ENCODE measurements at regions not wholly inside any gene's neighbourhood (a gene's known extent, or its start where the extent isn't known, plus 50 kb on each side); places are given as distances from the start of the nearest gene placed in this dataset.
"Not testable (repeated sequence)": the region's sequence is repeated elsewhere in the genome, so short reads cannot be mapped to it uniquely, and the experiment has no call there.

- Histone ChIP-seq H3K27me3 (ENCODE audit: insufficient read depth, low read length) (no peaks in the 10 kb centered on the region), H3K79me2 (ENCODE audit: control insufficient read depth, insufficient read depth, low read length, unreplicated experiment) (peaks cover 35% of the 10 kb centered on the region), H3K36me3 (ENCODE audit: insufficient read depth, low read length) (no peaks in the 10 kb centered on the region), H3K27ac (ENCODE audit: low read depth, low read length) (peak overlapping the region; percentile 33), H3K4me3 (ENCODE audit: low read depth, low read length) (no peak overlapping the region), H3K4me1 (ENCODE audit: control insufficient read depth, insufficient read depth, low read length, unreplicated experiment) (peaks cover 46% of the 10 kb centered on the region), H2AFZ (ENCODE audit: low read length, unreplicated experiment) (peak overlapping the region; percentile 4)
Observed at GRCh38 chr2:64742678-64743077, 89.0 kb upstream of the SERTAD2 start.

- H3K27ac ChIP-seq (ENCODE audit: low read depth, low read length): no peak overlapping the region
Observed at GRCh38 chr2:64743739-64744330, 90.1 kb upstream of the SERTAD2 start.

GRCh38 chr2:64745562-64745961 lies 91.8 kb upstream of the SERTAD2 start:
- peak overlapping the region; percentile 5; the same call in 1 of the 2 replicates for H3K27ac ChIP-seq (ENCODE audit: low read depth, low read length)
- H3K27me3 ChIP-seq (ENCODE audit: insufficient read depth, low read length): no peaks in the 10 kb centered on the region
- no peak overlapping the region for H2AFZ ChIP-seq (ENCODE audit: low read length, unreplicated experiment)
- peaks cover 52% of the 10 kb centered on the region for H3K4me1 ChIP-seq (ENCODE audit: control insufficient read depth, insufficient read depth, low read length, unreplicated experiment)
- peak overlapping the region; percentile 32; the same call in 1 of the 2 replicates for H3K4me3 ChIP-seq (ENCODE audit: low read depth, low read length)
- H3K79me2 ChIP-seq (ENCODE audit: control insufficient read depth, insufficient read depth, low read length, unreplicated experiment): peaks cover 50% of the 10 kb centered on the region
- H3K36me3 ChIP-seq (ENCODE audit: insufficient read depth, low read length): no peaks in the 10 kb centered on the region

More at GRCh38 chr2:64743739-64744330, 90.1 kb upstream of the SERTAD2 start:
- Histone ChIP-seq H3K27me3 (ENCODE audit: insufficient read depth, low read length) (no peaks in the 10 kb centered on the region), H2AFZ (ENCODE audit: low read length, unreplicated experiment) (no peak overlapping the region), H3K36me3 (ENCODE audit: insufficient read depth, low read length) (no peaks in the 10 kb centered on the region), H3K79me2 (ENCODE audit: control insufficient read depth, insufficient read depth, low read length, unreplicated experiment) (peaks cover 40% of the 10 kb centered on the region), H3K4me1 (ENCODE audit: control insufficient read depth, insufficient read depth, low read length, unreplicated experiment) (peaks cover 51% of the 10 kb centered on the region), H3K4me3 (ENCODE audit: low read depth, low read length) (no peak overlapping the region)

GRCh38 chr2:64747690-64748091 lies 94.0 kb upstream of the SERTAD2 start:
- H3K27me3 ChIP-seq (ENCODE audit: insufficient read depth, low read length); H3K36me3 ChIP-seq (ENCODE audit: insufficient read depth, low read length); H3K4me3 ChIP-seq (ENCODE audit: low read depth, low read length); H2AFZ ChIP-seq (ENCODE audit: low read length, unreplicated experiment); H3K27ac ChIP-seq (ENCODE audit: low read depth, low read length): not testable (repeated sequence)
- H3K79me2 ChIP-seq (ENCODE audit: control insufficient read depth, insufficient read depth, low read length, unreplicated experiment): peaks cover 42% of the 10 kb centered on the region
- peaks cover 53% of the 10 kb centered on the region for H3K4me1 ChIP-seq (ENCODE audit: control insufficient read depth, insufficient read depth, low read length, unreplicated experiment)

- peaks cover 52% of the 10 kb centered on the region for H3K4me1 ChIP-seq (ENCODE audit: control insufficient read depth, insufficient read depth, low read length, unreplicated experiment)
- no peak overlapping the region for H2AFZ ChIP-seq (ENCODE audit: low read length, unreplicated experiment)
Observed at GRCh38 chr2:64748147-64748546, 94.4 kb upstream of the SERTAD2 start.

GRCh38 chr2:64748561-64748960 lies 94.8 kb upstream of the SERTAD2 start:
- H3K79me2 ChIP-seq (ENCODE audit: control insufficient read depth, insufficient read depth, low read length, unreplicated experiment): peaks cover 38% of the 10 kb centered on the region
- H3K36me3 ChIP-seq (ENCODE audit: insufficient read depth, low read length): no peaks in the 10 kb centered on the region
- peak overlapping the region; percentile 80 for H3K4me3 ChIP-seq (ENCODE audit: low read depth, low read length)
- peaks cover 52% of the 10 kb centered on the region for H3K4me1 ChIP-seq (ENCODE audit: control insufficient read depth, insufficient read depth, low read length, unreplicated experiment)
- peak overlapping the region; percentile 86 for H3K27ac ChIP-seq (ENCODE audit: low read depth, low read length)
- peak overlapping the region; percentile 72 for H2AFZ ChIP-seq (ENCODE audit: low read length, unreplicated experiment)
- no peaks in the 10 kb centered on the region for H3K27me3 ChIP-seq (ENCODE audit: insufficient read depth, low read length)

More at GRCh38 chr2:64748147-64748546, 94.4 kb upstream of the SERTAD2 start:
- no peaks in the 10 kb centered on the region for H3K36me3 ChIP-seq (ENCODE audit: insufficient read depth, low read length)
- H3K27me3 ChIP-seq (ENCODE audit: insufficient read depth, low read length): no peaks in the 10 kb centered on the region
- H3K4me3 ChIP-seq (ENCODE audit: low read depth, low read length): peak overlapping the region; percentile 80
- peaks cover 42% of the 10 kb centered on the region for H3K79me2 ChIP-seq (ENCODE audit: control insufficient read depth, insufficient read depth, low read length, unreplicated experiment)
- no peak overlapping the region for H3K27ac ChIP-seq (ENCODE audit: low read depth, low read length)

GRCh38 chr2:64749446-64749845 lies 95.7 kb upstream of the SERTAD2 start:
- Histone ChIP-seq H3K27ac (ENCODE audit: low read depth, low read length) (peak overlapping the region; percentile 86), H3K4me3 (ENCODE audit: low read depth, low read length) (peak overlapping the region; percentile 80), H3K4me1 (ENCODE audit: control insufficient read depth, insufficient read depth, low read length, unreplicated experiment) (peaks cover 44% of the 10 kb centered on the region), H3K27me3 (ENCODE audit: insufficient read depth, low read length) (no peaks in the 10 kb centered on the region), H2AFZ (ENCODE audit: low read length, unreplicated experiment) (peak overlapping the region; percentile 72), H3K79me2 (ENCODE audit: control insufficient read depth, insufficient read depth, low read length, unreplicated experiment) (peaks cover 31% of the 10 kb centered on the region), H3K36me3 (ENCODE audit: insufficient read depth, low read length) (no peaks in the 10 kb centered on the region)

- peak overlapping the region; percentile 86 for H3K27ac ChIP-seq (ENCODE audit: low read depth, low read length)
- H3K4me1 ChIP-seq (ENCODE audit: control insufficient read depth, insufficient read depth, low read length, unreplicated experiment): peaks cover 37% of the 10 kb centered on the region
- H3K27me3 ChIP-seq (ENCODE audit: insufficient read depth, low read length): no peaks in the 10 kb centered on the region
- no peaks in the 10 kb centered on the region for H3K36me3 ChIP-seq (ENCODE audit: insufficient read depth, low read length)
- H3K79me2 ChIP-seq (ENCODE audit: control insufficient read depth, insufficient read depth, low read length, unreplicated experiment): peaks cover 28% of the 10 kb centered on the region
- H3K4me3 ChIP-seq (ENCODE audit: low read depth, low read length): peak overlapping the region; percentile 80
- H2AFZ ChIP-seq (ENCODE audit: low read length, unreplicated experiment): peak overlapping the region; percentile 72
Observed at GRCh38 chr2:64750001-64750816, 96.5 kb upstream of the SERTAD2 start.

GRCh38 chr2:64750817-64751285 lies 97.1 kb upstream of the SERTAD2 start:
- H2AFZ ChIP-seq (ENCODE audit: low read length, unreplicated experiment): peak overlapping the region; percentile 72
- H3K4me1 ChIP-seq (ENCODE audit: control insufficient read depth, insufficient read depth, low read length, unreplicated experiment): peaks cover 30% of the 10 kb centered on the region
- H3K4me3 ChIP-seq (ENCODE audit: low read depth, low read length): peak overlapping the region; percentile 80
- peaks cover 24% of the 10 kb centered on the region for H3K79me2 ChIP-seq (ENCODE audit: control insufficient read depth, insufficient read depth, low read length, unreplicated experiment)
- H3K27ac ChIP-seq (ENCODE audit: low read depth, low read length): peak overlapping the region; percentile 86
- no peaks in the 10 kb centered on the region for H3K27me3 ChIP-seq (ENCODE audit: insufficient read depth, low read length)
- no peaks in the 10 kb centered on the region for H3K36me3 ChIP-seq (ENCODE audit: insufficient read depth, low read length)

- H3K4me3 ChIP-seq (ENCODE audit: low read depth, low read length): peak overlapping the region; percentile 80
- peaks cover 23% of the 10 kb centered on the region for H3K4me1 ChIP-seq (ENCODE audit: control insufficient read depth, insufficient read depth, low read length, unreplicated experiment)
- H3K36me3 ChIP-seq (ENCODE audit: insufficient read depth, low read length): no peaks in the 10 kb centered on the region
- no peaks in the 10 kb centered on the region for H3K27me3 ChIP-seq (ENCODE audit: insufficient read depth, low read length)
- H2AFZ ChIP-seq (ENCODE audit: low read length, unreplicated experiment): peak overlapping the region; percentile 63
- H3K27ac ChIP-seq (ENCODE audit: low read depth, low read length): peak overlapping the region; percentile 80
- peaks cover 22% of the 10 kb centered on the region for H3K79me2 ChIP-seq (ENCODE audit: control insufficient read depth, insufficient read depth, low read length, unreplicated experiment)
Observed at GRCh38 chr2:64751286-64752260, 97.9 kb upstream of the SERTAD2 start.

All from ACC112 (cell line).